ENCODE measurements at regions not wholly inside any gene's neighbourhood (a gene's known extent, or its start where the extent isn't known, plus 50 kb on each side); places are given as distances from the start of the nearest gene placed in this dataset.

DNA sequence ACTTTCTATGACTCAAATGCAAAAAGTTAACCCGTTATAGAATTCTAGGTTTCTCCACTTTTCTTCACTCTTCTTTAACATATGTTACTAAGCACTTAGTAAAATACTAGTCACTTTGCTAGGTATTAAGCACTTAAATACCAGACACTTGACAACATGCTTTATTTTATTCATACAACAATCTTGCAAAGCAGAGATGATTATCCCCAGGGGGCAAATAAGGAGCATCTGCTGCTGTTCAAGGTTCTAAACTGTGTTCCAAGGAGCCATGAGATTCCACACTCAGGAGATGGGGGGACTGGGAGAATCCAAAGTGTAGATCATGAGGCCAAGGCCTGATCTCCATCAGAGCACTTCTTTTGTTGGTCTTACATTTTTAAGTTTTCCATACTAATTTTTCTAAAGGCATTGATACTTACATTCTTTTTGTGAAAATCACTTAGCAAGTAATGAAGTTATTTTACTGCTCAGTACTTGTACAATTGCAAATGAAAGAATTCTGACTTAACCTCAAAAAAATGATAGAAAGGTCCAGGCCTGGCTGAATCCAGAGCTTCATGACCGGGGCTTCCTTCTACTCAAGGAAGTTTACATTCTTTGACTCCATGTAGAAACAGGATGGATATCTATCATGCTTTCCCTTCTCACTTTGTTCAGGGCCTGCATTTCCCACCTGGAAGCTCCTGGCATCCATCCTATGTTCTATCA lies 504.4 kb upstream of the WWC1 start:
- Histone ChIP-seq H2AFZ (ENCODE audit: control insufficient read depth, low read length) (no peak overlapping the region), H3K4me3 (ENCODE audit: control insufficient read depth in 2 of 3, extremely low read depth in 1 of 3, insufficient read depth in 2 of 3, low read depth in 1 of 3, low read length in 3 of 3) (no peak overlapping the region), H3K27me3 (ENCODE audit: control insufficient read depth, extremely low read depth, insufficient read depth, low read length) (no peaks in the 10 kb centered on the region), H3K9me3 (ENCODE audit: control insufficient read depth, low read depth, low read length) (no peaks in the 10 kb centered on the region), H3K4me2 (ENCODE audit: control insufficient read depth, extremely low read depth, insufficient read depth, low read depth, low read length) (no peak overlapping the region), H3K4me1 (ENCODE audit: control insufficient read depth, extremely low read depth, insufficient read depth, low read length) (no peaks in the 10 kb centered on the region), H3K27ac (ENCODE audit: control insufficient read depth, insufficient read depth, low read length) (no peak overlapping the region), H4K20me1 (ENCODE audit: control insufficient read depth, extremely low read depth, insufficient read depth, low read length) (no peaks in the 10 kb centered on the region), H3K9ac (ENCODE audit: control insufficient read depth, extremely low read depth, insufficient read depth, low read length) (no peak overlapping the region), H3K9me1 (ENCODE audit: control insufficient read depth, extremely low read depth, insufficient read depth, low read length) (no peaks in the 10 kb centered on the region), H3K36me3 (ENCODE audit: control insufficient read depth in 2 of 2, extremely low read depth in 1 of 2, insufficient read depth in 2 of 2, low read length in 2 of 2) (no peaks in the 10 kb centered on the region), H3K79me2 (ENCODE audit: control insufficient read depth, insufficient read depth, low read length) (no peaks in the 10 kb centered on the region)
- no peak for FAIRE-seq
- dilution Hi-C loops (cut with MboI; ENCODE audit: extremely low pct_ligation_motif_present, low sequenced_read_pairs) = no loop called here
- TF ChIP-seq, protein P1, sequence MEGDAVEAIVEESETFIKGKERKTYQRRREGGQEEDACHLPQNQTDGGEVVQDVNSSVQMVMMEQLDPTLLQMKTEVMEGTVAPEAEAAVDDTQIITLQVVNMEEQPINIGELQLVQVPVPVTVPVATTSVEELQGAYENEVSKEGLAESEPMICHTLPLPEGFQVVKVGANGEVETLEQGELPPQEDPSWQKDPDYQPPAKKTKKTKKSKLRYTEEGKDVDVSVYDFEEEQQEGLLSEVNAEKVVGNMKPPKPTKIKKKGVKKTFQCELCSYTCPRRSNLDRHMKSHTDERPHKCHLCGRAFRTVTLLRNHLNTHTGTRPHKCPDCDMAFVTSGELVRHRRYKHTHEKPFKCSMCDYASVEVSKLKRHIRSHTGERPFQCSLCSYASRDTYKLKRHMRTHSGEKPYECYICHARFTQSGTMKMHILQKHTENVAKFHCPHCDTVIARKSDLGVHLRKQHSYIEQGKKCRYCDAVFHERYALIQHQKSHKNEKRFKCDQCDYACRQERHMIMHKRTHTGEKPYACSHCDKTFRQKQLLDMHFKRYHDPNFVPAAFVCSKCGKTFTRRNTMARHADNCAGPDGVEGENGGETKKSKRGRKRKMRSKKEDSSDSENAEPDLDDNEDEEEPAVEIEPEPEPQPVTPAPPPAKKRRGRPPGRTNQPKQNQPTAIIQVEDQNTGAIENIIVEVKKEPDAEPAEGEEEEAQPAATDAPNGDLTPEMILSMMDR (optimal IDR thresholded peaks at IDR 0.05 in 1 of 3, IDR thresholded peaks at IDR 0.05 in 1 of 3, conservative IDR thresholded peaks at IDR 0.05 in 1 of 3; ENCODE audit: extremely low read depth in 1 of 3, insufficient read depth in 2 of 3, low read length in 3 of 3) = no peak
- TF ChIP-seq EZH2 (IDR thresholded peaks at IDR 0.05; ENCODE audit: low read length) = no peak
- no peak for DNase-seq (ENCODE audit: low read depth, low spot score)

DNA sequence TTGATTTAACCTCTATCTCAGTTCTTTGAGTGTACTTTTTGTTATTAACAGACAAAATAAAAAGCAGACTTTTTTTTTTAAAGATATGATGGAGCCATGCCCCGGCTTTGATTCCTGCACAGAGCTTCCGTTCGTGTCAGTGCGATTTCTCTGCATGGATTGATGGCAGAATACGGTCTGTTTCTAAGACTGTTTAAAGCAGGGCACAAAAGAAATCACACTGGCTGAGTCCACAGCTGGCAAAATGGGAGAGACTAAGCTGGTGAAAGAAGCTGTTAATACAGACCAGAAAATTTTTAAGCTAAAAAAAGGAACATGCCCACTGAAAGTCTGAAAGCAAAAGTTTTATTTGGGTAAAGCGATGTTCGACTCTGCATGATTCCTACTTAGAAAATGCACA lies 501.4 kb upstream of the WWC1 start:
- no peak overlapping the region for H3K27ac ChIP-seq (ENCODE audit: control insufficient read depth, insufficient read depth, low read length)
- H3K9me3 ChIP-seq (ENCODE audit: control insufficient read depth, low read depth, low read length) = no peaks in the 10 kb centered on the region
- H3K27me3 ChIP-seq (ENCODE audit: control insufficient read depth, extremely low read depth, insufficient read depth, low read length) = no peaks in the 10 kb centered on the region
- no peak overlapping the region for H3K4me2 ChIP-seq (ENCODE audit: control insufficient read depth, extremely low read depth, insufficient read depth, low read depth, low read length)
- TF ChIP-seq, protein P1 (optimal IDR thresholded peaks at IDR 0.05 in 1 of 3, IDR thresholded peaks at IDR 0.05 in 1 of 3, conservative IDR thresholded peaks at IDR 0.05 in 1 of 3; ENCODE audit: extremely low read depth in 1 of 3, insufficient read depth in 2 of 3, low read length in 3 of 3) = no peak
- TF ChIP-seq EZH2 (IDR thresholded peaks at IDR 0.05; ENCODE audit: low read length) = no peak
- no peaks in the 10 kb centered on the region for H3K4me1 ChIP-seq (ENCODE audit: control insufficient read depth, extremely low read depth, insufficient read depth, low read length)
- no peak overlapping the region for H3K9ac ChIP-seq (ENCODE audit: control insufficient read depth, extremely low read depth, insufficient read depth, low read length)
- no peaks in the 10 kb centered on the region for H3K79me2 ChIP-seq (ENCODE audit: control insufficient read depth, insufficient read depth, low read length)
- H3K4me3 ChIP-seq (ENCODE audit: control insufficient read depth in 2 of 3, extremely low read depth in 1 of 3, insufficient read depth in 2 of 3, low read depth in 1 of 3, low read length in 3 of 3) = no peak overlapping the region
- dilution Hi-C loops (cut with MboI; ENCODE audit: extremely low pct_ligation_motif_present, low sequenced_read_pairs) = no loop called here
- no peaks in the 10 kb centered on the region for H3K36me3 ChIP-seq (ENCODE audit: control insufficient read depth in 2 of 2, extremely low read depth in 1 of 2, insufficient read depth in 2 of 2, low read length in 2 of 2)
- DNase-seq (ENCODE audit: low read depth, low spot score) (no peak), FAIRE-seq (no peak)
- no peak overlapping the region for H2AFZ ChIP-seq (ENCODE audit: control insufficient read depth, low read length)
- H3K9me1 ChIP-seq (ENCODE audit: control insufficient read depth, extremely low read depth, insufficient read depth, low read length) = no peaks in the 10 kb centered on the region
- H4K20me1 ChIP-seq (ENCODE audit: control insufficient read depth, extremely low read depth, insufficient read depth, low read length) = no peaks in the 10 kb centered on the region

All from keratinocyte (primary cell).